Ovary (tissue), 3 donors: ENCODE measurements at regions not wholly inside any gene's neighbourhood (a gene's known extent, or its start where the extent isn't known, plus 50 kb on each side); places are given as distances from the start of the nearest gene placed in this dataset.

ENCODE experiments used
- CTCF ChIP-seq, 3 donors: fragments of 450-650 bp in 2 of 3; fragments of 200-600 bp in 1 of 3; IDR thresholded peaks; one replicate each; pipeline versions ENCODE4 v1.5.1 to v1.8.0; 2016 to 2022; ENCODE audit warnings: antibody characterized with exemption in 3 of 3, mild to moderate bottlenecking in 1 of 3
- POLR2A ChIP-seq: fragments of 450-650 bp; IDR thresholded peaks from one replicate; pipeline ENCODE4 v1.6.1; 2017; ENCODE audit warnings: antibody characterized with exemption, mild to moderate bottlenecking, moderate library complexity
- donor health status: DM: no; HTN: no; CAD: no.

DNA sequence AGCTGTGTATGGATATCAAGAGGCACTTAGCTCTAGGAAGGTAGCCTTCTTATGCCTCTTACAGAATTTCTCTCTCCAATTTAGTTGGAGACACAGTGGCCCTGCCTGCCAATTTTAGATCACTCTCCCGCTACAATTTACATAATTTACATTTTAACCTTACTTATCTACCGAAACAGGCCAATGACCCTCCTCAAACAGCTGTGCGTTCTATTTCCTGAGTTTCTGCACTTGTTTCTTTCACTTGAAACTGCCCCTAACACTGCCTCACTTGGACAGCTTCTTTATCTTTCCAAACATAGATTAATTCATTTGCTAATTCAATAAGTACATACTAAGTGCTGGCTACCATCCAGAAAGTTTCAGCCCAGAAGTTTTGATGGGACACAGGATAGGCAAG is 52.9 kb upstream of the HDDC2 start:
- TF ChIP-seq POLR2A: no peak
- TF ChIP-seq CTCF (IDR thresholded peaks at IDR 0.05): no peak
